Gastroesophageal sphincter (tissue), 3 donors: ENCODE measurements at regions not wholly inside any gene's neighbourhood (a gene's known extent, or its start where the extent isn't known, plus 50 kb on each side); places are given as distances from the start of the nearest gene placed in this dataset.

Experiments used
- EP300 ChIP-seq: sonication (generic); formaldehyde crosslinking; IDR thresholded peaks from one replicate; pipeline ENCODE4 v1.6.1; 2017; ENCODE audit warnings: antibody characterized with exemption, mild to moderate bottlenecking
- POLR2A ChIP-seq, 2 donors: fragments of 450-650 bp; IDR thresholded peaks; one replicate each; pipeline ENCODE4 v1.6.1; 2017; ENCODE audit warnings: antibody characterized with exemption in 2 of 2, mild to moderate bottlenecking in 2 of 2, moderate library complexity in 1 of 2
- TF ChIP-seq, protein P1 (sequence below), 4 experiments: fragments of 200-600 bp in 2 of 4; fragments of 450-650 bp in 2 of 4; sonication (generic) in 1 of 4; IDR thresholded peaks; one replicate each; pipeline ENCODE4 v1.5.1; 2017 to 2019; ENCODE audit warnings: antibody characterized with exemption in 4 of 4, mild to moderate bottlenecking in 2 of 4, moderate library complexity in 2 of 4

- TF ChIP-seq EP300 (no peak), POLR2A (IDR thresholded peaks at IDR 0.05) (no peak)
- TF ChIP-seq, protein P1, sequence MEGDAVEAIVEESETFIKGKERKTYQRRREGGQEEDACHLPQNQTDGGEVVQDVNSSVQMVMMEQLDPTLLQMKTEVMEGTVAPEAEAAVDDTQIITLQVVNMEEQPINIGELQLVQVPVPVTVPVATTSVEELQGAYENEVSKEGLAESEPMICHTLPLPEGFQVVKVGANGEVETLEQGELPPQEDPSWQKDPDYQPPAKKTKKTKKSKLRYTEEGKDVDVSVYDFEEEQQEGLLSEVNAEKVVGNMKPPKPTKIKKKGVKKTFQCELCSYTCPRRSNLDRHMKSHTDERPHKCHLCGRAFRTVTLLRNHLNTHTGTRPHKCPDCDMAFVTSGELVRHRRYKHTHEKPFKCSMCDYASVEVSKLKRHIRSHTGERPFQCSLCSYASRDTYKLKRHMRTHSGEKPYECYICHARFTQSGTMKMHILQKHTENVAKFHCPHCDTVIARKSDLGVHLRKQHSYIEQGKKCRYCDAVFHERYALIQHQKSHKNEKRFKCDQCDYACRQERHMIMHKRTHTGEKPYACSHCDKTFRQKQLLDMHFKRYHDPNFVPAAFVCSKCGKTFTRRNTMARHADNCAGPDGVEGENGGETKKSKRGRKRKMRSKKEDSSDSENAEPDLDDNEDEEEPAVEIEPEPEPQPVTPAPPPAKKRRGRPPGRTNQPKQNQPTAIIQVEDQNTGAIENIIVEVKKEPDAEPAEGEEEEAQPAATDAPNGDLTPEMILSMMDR (IDR thresholded peaks at IDR 0.05) = no peak
Measured at GRCh38 chr22:49462795-49463194, 364.9 kb downstream of the BRD1 start.
